HG02678 (cell line): ENCODE measurements at regions not wholly inside any gene's neighbourhood (a gene's known extent, or its start where the extent isn't known, plus 50 kb on each side); places are given as distances from the start of the nearest gene placed in this dataset.
"Not testable (repeated sequence)": the region's sequence is repeated elsewhere in the genome, so short reads cannot be mapped to it uniquely, and the experiment has no call there.

Source experiments
- ATAC-seq: cut with Tn5 transposase; IDR thresholded peaks from one replicate; pipeline ENCODE4 v1.9.1; 2021; ENCODE audit warnings: mild to moderate bottlenecking, moderate library complexity; ENCODE audit not compliant: unreplicated experiment

DNA sequence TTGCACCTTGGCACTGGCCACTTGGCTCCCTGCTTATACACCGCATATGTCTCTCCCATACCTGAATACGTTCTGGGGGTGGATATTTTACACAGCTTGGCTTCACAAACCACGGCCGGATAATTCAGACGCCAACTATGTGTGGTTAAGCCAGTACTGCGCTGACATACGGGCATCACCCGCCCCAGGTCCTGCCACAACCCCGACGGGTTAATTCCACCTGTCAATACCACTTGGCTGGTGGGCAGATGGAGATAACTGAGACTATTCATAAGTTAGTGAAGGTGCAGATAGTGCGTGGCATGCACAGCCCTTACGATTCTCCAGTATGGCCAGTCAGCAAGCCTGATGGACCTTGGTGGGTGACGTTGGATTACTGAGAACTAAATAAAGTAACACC is 696.3 kb upstream of the AGA start:
- no peak for ATAC-seq

DNA sequence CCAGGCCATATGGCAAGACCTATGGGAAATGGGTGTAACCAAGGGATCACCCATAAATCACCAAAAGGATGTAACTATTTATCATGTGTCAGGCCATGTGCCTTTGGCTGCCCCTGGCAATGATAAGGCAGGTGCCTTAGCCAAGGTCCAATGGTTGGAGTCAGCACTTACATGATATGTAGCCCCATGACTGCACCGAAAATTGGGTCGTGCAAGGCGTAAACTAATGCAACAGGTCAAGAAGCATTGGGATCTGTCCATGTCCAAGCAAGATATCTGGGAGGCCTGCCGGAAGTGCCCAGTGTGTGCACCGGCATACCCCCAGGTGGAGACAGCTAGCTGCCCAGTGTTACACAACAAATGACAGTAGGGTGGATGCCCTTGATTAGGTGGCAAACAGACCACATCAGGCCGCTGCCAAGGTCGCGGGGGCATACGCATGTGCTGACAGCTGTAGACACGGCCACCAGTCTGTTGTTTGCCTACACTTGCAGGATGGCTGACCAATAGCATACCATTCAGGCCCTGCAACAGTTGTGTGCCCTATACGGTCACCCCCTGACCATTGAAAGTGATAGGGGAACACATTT is 698.2 kb upstream of the AGA start:
- no peak for ATAC-seq

GRCh38 chr4:178142724-178143123 is 700.5 kb upstream of the AGA start:
- no peak for ATAC-seq

DNA sequence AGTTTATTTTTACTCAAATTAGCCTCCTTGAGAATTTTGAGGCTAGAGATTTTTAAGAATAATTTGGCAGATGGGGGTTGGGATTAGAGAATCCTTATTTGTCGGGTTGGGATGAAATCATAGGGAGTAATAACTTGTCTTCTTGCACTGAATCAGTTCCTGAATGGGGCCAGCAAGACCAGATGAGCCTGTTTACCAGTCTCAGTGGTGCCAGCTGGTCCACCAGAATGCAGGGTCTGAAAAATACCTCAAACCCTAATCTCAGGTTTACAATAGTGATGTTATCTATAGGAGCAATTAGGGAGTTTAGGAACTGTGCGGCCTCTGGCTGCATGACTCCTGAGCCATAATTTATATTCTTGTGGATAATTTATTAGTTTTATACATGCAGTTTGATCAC is 705.9 kb upstream of the AGA start:
- ATAC-seq: no peak

- no peak for ATAC-seq
These were observed 723.2 kb upstream of the AGA start for GRCh38 chr4:178165251-178165950.

- no peak for ATAC-seq
These were observed 723.7 kb upstream of the AGA start for GRCh38 chr4:178165951-178166308.

DNA sequence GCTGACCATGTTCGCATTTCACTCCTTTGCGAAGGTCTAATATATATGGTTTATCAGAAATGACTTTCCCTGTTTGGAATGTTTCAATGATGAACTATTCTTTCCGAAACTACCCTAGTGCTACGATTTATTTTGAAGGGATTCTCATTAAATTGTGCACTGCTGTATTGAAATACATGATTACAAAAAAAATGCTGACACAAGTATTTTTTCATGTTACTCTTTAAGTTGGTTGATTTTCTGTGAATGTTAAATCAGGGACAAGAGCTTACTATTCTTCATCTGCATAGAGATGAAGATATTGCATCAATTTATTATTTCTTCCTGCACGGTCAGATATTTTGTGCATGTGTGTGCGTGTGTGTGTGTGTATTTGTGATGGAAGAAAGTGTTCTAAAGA is 731.5 kb upstream of the AGA start:
- no peak for ATAC-seq

DNA sequence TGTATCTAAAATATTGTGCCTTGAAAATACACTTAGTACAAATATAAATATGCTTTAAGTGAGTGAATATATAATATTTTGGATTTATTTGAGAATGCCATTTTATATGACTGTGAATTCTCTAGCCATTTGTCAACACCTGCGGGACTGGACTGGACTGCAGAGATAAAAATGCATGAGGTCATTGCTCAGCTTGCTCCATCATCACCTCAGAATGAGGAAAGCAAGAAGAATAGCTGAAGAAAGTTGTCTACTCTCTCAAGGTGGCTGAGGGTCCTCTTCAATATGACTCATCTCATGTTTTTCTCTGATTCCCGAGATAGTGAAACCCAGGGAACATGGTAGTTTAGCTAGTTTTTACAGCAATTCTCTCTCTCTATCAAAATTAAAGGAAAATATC is 732.5 kb upstream of the AGA start:
- ATAC-seq: no peak

GRCh38 chr4:178185517-178185916 is 743.3 kb upstream of the AGA start:
- ATAC-seq: no peak

GRCh38 chr4:178192611-178193010 is 750.4 kb upstream of the AGA start:
- ATAC-seq: no peak

DNA sequence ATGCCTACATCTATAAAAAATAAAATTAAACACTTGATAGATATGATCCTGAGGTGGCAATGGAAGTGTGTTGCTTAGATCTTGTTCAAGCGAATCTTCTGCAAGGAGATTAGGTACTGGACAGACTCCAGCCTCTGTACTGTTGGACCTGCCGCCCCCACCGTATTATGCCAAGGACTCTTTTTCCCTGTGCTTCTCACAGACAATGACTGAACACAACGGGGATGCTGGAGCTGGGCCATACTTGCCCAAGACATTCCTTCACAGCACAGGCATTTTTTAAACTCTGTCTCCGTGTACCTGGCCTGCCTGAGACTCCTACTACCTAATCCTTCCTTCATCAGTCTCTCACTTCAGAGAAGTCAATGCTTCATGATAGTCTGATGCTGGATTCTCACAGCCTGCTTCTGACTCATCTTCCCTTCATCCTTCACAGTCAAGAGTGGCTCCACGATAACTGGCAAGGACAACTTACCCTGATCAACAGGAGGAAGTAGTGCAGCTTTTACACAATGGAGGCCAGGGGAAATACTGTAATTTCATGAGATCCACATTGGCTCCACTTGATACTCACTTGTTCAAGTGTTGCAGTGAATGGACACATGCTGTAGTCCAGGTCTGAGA is 754.6 kb upstream of the AGA start:
- ATAC-seq: no peak

DNA sequence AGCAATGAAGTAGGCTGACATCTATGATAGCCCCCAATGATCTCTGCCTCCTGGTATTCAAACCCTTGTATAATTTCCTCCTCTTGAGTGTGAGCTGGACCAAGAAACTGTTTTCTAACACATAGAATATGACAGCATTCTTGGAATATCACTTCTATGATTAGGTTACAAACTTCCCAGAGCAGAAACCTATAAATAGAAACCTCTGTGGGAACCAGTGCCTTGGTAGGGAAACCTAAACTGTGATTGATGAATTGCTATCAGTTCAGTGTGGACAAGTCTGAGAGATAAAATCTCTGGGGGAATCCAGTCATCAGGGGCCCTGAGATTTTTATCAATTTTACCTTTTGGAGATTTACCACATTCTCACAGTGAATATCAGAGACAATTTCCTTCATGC is 756.5 kb upstream of the AGA start:
- ATAC-seq: no peak

GRCh38 chr4:178202422-178202821 is 760.2 kb upstream of the AGA start:
- ATAC-seq: no peak

GRCh38 chr4:178205826-178206225 is 763.6 kb upstream of the AGA start:
- no peak for ATAC-seq

DNA sequence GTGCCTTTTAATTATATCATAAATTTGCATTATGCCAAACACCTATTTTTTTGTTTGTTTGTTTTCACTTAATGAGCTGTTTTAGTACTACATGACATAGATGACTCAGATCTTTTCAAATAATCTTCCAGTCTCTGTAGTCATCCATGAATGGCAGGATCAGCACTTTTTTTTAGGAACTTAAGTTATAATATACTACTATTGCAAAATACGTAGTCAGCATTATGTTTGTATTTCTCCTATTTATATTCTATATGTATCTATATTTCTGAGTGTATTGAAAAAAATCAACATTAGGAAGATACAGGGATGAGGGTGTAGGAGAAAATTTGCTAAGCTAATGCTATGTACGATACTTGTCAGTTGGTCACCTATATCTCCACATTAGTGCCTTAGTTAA is 773.1 kb upstream of the AGA start:
- ATAC-seq: no peak

- no peak for ATAC-seq
These were observed 773.5 kb upstream of the AGA start for GRCh38 chr4:178215763-178216162.

DNA sequence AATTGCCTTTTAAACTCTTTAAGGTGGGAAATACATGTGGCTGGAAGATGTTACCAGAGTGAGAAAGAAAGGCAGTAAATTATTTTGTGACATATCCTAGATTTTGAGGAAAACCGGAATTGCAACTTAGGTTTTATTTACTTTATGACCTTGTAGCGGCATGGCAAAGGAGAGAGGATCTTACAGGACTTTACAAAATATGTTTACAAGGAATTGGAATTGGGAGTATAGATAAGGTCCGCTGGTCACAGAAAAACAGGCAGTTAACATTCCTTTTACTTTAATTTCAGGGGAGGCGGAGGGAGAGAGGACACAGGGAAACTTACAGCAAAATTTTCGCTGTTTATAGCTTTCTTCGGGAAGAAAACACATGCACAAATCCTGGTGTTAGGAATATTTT is 784.2 kb upstream of the AGA start:
- not testable (repeated sequence) for ATAC-seq

DNA sequence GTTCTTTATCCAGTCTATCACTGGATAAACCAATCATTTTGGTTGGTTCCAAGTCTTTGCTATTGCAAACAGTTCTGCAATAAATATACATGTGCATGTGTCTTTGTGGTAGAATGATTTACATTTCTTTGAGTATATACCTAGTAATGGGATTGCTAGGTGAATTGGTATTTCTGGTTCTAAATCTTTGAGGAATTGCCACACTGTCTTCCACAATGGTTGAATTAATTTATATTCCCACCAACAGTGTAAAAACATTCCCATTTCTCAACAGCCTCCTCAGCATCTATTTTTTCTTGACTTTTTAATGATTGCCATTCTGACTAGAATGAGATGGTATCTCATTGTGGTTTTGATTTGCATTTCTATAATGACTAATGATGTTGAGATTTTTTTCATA is 791.7 kb upstream of the AGA start:
- no peak for ATAC-seq

GRCh38 chr4:178240891-178241290 is 798.7 kb upstream of the AGA start:
- no peak for ATAC-seq

GRCh38 chr4:178241601-178242118 is 799.4 kb upstream of the AGA start:
- ATAC-seq: no peak

DNA sequence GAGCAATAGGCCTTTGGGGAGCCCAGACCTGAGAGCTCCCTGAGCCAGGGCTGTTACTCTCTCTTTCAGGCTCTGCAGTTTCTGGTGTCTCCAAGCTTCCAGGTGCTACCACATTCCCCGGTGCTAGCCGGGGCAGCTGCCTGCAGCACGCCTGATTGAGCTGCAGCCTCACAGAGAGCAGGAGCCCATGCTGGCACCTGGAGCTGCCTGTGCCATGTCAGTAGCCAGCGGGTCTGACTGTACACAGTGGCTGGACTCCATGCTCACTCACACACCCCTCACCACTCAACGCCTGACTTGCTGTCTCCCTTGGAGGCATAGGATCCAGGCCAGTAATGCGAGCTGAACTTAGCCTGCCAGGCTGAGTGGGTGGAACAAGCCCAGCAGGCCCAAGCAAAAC is 800.4 kb upstream of the AGA start:
- ATAC-seq: no peak

GRCh38 chr4:178244785-178245184 is 802.5 kb upstream of the AGA start:
- ATAC-seq: no peak
